WERI-Rb-1 (cell line): ENCODE measurements at regions not wholly inside any gene's neighbourhood (a gene's known extent, or its start where the extent isn't known, plus 50 kb on each side); places are given as distances from the start of the nearest gene placed in this dataset.
"Not testable (repeated sequence)": the region's sequence is repeated elsewhere in the genome, so short reads cannot be mapped to it uniquely, and the experiment has no call there.

Experiments used
- DNase-seq: peaks from one replicate; pipeline ENCODE4 v3.0.0-alpha.2; 2020
- H3K27ac ChIP-seq: fragments of 250-450 bp; sonication (Bioruptor Pico); 2 replicates; pipeline ENCODE4 v1.5.1; 2020; ENCODE audit warnings: mild to moderate bottlenecking, moderate library complexity
- H3K27me3 ChIP-seq: fragments of 250-450 bp; sonication (Bioruptor Pico); 2 replicates; pipeline ENCODE4 v1.5.1; 2021; ENCODE audit warnings: mild to moderate bottlenecking, low read depth, moderate library complexity; ENCODE audit not compliant: insufficient read depth, severe bottlenecking
- H3K36me3 ChIP-seq: fragments of 250-450 bp; sonication (Bioruptor Pico); 2 replicates; pipeline ENCODE4 v1.5.1; 2020; ENCODE audit warnings: mild to moderate bottlenecking, moderate library complexity
- H3K4me3 ChIP-seq: 2 replicates; pipeline ENCODE4 v1.5.1; 2011; ENCODE audit warnings: low read depth, mild to moderate bottlenecking, control low read depth, low read length
- H3K9me3 ChIP-seq: fragments of 250-450 bp; sonication (Bioruptor Pico); 2 replicates; pipeline ENCODE4 v1.5.1; 2021; ENCODE audit warnings: mild to moderate bottlenecking, moderate library complexity; ENCODE audit not compliant: severe bottlenecking
- TF ChIP-seq, protein P1 (sequence below): IDR thresholded peaks from 2 replicates; pipeline ENCODE4 v1.5.1; 2011; ENCODE audit warnings: low read depth, mild to moderate bottlenecking, control low read depth, inconsistent platforms, low read length

DNA sequence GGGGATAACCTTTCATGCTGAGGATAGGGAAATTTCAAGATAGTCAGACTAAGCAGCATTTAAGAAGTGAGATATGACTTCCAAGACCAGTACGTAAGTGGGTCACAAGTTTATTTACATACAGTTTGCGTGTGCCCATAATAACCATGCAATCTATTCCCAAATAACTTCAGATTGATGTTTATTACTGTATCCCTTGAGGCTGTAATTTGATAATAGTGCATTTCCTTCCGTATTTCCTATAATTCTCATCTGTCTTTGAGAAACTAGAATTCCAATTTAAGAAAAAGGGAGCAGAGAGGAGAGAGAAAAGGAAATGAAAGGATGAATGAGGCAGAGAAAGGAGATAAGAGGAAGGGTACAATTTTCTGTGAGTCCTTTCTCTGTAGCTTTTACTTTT lies 1073.1 kb downstream of the EPHA3 start:
- H3K36me3 ChIP-seq, result no peaks in the 10 kb centered on the region
- no peak for DNase-seq
- H3K27me3 ChIP-seq, result no peaks in the 10 kb centered on the region
- TF ChIP-seq, protein P1, sequence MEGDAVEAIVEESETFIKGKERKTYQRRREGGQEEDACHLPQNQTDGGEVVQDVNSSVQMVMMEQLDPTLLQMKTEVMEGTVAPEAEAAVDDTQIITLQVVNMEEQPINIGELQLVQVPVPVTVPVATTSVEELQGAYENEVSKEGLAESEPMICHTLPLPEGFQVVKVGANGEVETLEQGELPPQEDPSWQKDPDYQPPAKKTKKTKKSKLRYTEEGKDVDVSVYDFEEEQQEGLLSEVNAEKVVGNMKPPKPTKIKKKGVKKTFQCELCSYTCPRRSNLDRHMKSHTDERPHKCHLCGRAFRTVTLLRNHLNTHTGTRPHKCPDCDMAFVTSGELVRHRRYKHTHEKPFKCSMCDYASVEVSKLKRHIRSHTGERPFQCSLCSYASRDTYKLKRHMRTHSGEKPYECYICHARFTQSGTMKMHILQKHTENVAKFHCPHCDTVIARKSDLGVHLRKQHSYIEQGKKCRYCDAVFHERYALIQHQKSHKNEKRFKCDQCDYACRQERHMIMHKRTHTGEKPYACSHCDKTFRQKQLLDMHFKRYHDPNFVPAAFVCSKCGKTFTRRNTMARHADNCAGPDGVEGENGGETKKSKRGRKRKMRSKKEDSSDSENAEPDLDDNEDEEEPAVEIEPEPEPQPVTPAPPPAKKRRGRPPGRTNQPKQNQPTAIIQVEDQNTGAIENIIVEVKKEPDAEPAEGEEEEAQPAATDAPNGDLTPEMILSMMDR, result no peak
- H3K4me3 ChIP-seq, result no peak overlapping the region
- H3K27ac ChIP-seq, result no peak overlapping the region
- no peaks in the 10 kb centered on the region for H3K9me3 ChIP-seq

DNA sequence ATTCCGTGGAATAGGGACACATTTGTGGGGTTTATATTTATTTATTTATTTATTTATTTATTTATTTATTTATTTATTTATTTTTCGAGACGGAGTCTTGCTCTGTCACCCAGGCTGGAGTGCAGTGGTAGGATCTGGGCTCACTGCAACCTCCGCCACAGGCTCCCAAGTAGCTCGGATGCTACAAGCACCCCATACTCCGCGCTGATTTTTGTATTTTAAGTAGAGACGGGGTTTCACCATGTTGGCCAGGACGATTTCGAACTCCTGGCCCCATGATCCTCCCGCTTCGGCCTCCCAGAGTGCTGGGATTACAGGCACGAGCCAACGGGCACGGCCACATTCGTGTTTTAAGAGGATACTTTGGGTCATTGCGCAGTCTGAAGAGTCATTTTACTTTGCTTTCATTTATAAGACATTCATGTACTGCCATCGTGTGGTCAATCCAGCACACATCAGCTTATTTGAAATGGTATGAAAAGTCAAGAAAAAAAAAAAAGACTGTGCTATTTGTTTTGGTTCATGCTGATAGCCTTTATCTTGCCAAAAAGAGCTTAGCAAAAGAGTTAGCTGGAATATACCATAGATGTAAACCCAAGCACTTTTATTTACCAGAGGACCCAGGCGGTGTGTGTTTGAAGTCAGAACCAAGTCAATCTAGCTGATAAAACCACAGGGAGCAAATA lies 1075.0 kb downstream of the EPHA3 start:
- not testable (repeated sequence) for H3K27ac ChIP-seq, H3K27me3 ChIP-seq, H3K9me3 ChIP-seq, H3K36me3 ChIP-seq, H3K4me3 ChIP-seq
- peak; percentile 38 for DNase-seq

DNA sequence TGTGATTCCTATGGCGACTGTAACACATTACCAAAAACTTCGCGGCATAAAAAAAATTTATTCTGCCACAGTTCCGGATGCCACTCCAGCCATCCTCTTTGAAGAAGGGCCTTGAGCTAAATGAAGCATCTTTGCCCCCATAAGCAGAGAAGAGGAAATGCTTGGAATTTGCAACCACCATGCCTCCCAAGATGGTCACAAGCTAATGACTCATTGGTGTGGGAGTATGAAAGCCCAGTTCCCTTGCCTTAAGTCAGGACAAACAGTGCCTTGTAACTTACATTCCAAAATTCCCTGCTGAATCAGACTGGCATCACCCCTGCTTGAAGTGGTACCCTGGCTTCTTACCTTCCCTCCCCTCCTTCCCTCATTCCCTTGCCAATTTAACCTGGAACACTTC lies 1077.4 kb downstream of the EPHA3 start:
- no peak for DNase-seq
- TF ChIP-seq, protein P1, result no peak
- no peaks in the 10 kb centered on the region for H3K9me3 ChIP-seq
- no peak overlapping the region for H3K27ac ChIP-seq
- H3K36me3 ChIP-seq, result no peaks in the 10 kb centered on the region
- no peaks in the 10 kb centered on the region for H3K27me3 ChIP-seq
- H3K4me3 ChIP-seq, result no peak overlapping the region

DNA sequence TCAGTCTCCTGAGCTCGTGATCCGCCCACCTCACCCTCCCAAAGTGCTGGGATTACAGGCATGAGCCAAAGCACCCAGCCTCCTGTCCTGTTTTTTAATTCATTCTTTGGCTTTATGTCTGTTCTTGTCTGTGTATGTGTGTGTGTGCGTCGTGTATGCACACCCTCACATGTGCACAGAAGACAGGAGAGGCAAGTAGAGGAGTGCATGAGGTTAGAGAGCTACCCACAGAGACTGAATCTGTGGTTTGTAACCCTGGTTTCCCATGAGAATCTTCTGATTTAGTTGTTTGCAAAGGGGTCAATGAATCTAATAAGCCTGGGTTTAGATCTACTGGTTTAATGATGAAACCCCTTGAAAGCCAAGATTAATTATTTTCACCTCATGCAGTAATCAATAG lies 1090.0 kb downstream of the EPHA3 start:
- not testable (repeated sequence) for H3K4me3 ChIP-seq, DNase-seq, H3K9me3 ChIP-seq, H3K27me3 ChIP-seq, H3K36me3 ChIP-seq, H3K27ac ChIP-seq

DNA sequence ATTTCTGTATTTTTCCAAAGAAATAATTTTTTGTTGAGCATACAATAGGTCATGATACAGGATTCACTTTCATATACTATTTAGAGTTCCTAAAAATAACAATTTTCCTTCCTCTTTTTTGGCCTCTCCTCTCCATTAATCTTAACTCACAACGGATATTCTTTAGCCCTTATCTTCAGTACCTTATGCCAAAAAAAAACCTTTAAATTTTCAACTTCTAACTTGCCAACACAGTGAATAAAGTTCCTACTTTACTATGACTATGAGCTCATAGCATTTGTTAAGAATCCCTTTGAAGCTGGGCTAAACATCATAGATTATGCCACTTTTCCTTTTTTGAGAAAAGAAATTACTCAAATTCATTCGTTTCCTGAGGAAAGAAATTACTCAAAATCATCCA lies 1095.5 kb downstream of the EPHA3 start:
- not testable (repeated sequence) for DNase-seq, H3K36me3 ChIP-seq, H3K27me3 ChIP-seq, H3K9me3 ChIP-seq, H3K4me3 ChIP-seq, H3K27ac ChIP-seq

DNA sequence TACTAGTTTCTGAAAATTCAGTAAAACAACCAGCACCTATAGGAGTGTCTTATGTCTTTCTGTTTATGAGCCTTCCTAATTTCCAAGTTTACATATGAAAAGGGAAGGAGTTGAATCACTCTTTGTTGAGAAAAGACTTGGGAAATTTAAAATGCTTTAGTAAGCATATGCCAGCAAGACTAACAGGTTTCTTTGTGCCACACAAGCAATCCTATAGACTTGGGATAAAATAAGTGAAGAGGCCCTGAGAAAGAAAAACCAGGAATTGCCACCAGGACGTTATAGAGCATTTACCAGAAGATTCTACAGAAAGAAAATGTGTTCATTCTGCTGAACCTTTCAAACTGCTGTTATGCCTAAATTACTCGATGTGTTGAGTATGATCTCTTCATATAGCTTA lies 1099.1 kb downstream of the EPHA3 start:
- H3K4me3 ChIP-seq, H3K36me3 ChIP-seq, DNase-seq, H3K9me3 ChIP-seq, H3K27ac ChIP-seq, H3K27me3 ChIP-seq: not testable (repeated sequence)

DNA sequence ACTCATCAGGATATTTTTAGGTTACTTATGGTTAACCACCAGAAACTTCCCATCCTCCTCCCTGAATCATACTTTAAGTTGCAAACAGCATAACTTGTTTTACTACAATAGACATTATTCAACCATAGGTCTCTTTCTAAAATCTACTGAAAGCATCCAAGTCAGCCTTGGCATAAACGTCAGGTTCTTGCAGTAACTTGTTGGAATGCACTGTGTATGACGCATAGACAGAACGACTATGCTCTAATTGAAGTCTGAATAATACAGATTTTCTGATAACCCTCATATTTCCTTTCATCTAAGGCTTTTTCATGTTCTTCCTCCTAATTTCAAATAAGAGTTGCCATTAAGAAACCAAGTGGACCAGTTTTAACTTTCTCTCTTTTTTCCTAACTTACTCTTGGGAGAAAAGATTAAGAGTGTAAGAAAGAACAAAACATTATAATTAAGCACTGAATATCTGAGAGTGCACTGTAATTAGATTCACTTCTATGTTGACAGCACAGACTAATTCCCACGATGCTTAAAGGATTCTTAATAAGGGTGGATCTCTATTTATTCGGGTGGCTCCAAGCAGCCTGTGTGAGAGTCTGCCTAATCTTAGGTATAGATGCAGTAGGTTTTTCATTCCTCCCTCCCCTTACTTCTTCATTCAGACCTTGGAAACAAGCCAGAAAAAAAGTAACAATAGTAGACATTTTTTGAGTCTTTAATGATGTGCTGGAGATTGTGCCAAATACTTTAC lies 1100.1 kb downstream of the EPHA3 start:
- not testable (repeated sequence) for H3K27me3 ChIP-seq, H3K27ac ChIP-seq, H3K4me3 ChIP-seq, H3K36me3 ChIP-seq, DNase-seq, H3K9me3 ChIP-seq

DNA sequence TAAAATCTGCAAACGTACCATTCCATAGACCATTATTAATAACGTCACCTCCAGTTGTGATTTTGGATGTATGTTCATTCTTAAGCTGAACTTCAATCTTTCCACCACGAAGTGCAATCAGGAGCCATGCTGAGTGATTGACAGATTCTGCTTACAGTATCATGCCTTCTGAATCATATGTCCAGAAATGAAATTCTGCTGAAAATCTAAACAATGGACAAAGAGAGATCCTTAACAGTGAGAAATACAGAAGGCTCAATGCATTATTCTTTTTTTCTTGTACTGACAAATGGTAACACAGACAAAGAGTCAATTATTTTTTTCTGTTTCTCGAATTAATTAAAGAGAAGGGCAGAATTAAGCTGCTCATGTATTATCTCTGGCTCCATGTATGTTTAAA lies 1114.5 kb downstream of the EPHA3 start:
- TF ChIP-seq, protein P1, result no peak
- no peak overlapping the region for H3K4me3 ChIP-seq
- no peak for DNase-seq
- no peaks in the 10 kb centered on the region for H3K9me3 ChIP-seq
- no peak overlapping the region for H3K27ac ChIP-seq
- no peaks in the 10 kb centered on the region for H3K36me3 ChIP-seq
- no peaks in the 10 kb centered on the region for H3K27me3 ChIP-seq
